IMR-90 (cell line): ENCODE measurements at regions not wholly inside any gene's neighbourhood (a gene's known extent, or its start where the extent isn't known, plus 50 kb on each side); places are given as distances from the start of the nearest gene placed in this dataset.

Experiments used
- ATAC-seq: fragments of 200-7000 bp; cut with Tn5 transposase; 2 replicates; pipeline ENCODE4 v1.9.1; 2020; ENCODE audit warnings: low read depth, mild to moderate bottlenecking, moderate library complexity
- BruUV-seq: library from RNA; stranded (reverse); fragments of 400-500 nt; replicated peaks from 2 replicates; lab custom pipeline; 2021; lab: Mats Ljungman, UMichigan
- CTCF ChIA-PET: fragments of 300-600 bp; formaldehyde crosslinking; extraction: SDS; loops from one replicate; lab custom pipeline; 2021; ENCODE audit warnings: antibody characterized with exemption; lab: Yijun Ruan, JAX
- POLR2A ChIA-PET: fragments of 300-600 bp; sonication (Branson Sonifier 250); formaldehyde crosslinking; loops from one replicate; lab custom pipeline; 2022; ENCODE audit warnings: antibody characterized with exemption; ENCODE audit not compliant: unreplicated experiment; lab: Charles Lee
- DNase-seq: peaks from one replicate; pipeline ENCODE4 v3.0.0; 2013
- H2AFZ ChIP-seq: replicated peaks from 2 replicates; pipeline ENCODE3; 2013; ENCODE audit warnings: low read length, mild to moderate bottlenecking; ENCODE audit not compliant: poor library complexity
- H2AK5ac ChIP-seq: 2 replicates; pipeline ENCODE4 v1.6.1; 2013; ENCODE audit warnings: low read depth, low read length, inconsistent platforms
- H2AK9ac ChIP-seq: replicated peaks from 2 replicates; pipeline ENCODE3; 2013; ENCODE audit warnings: mild to moderate bottlenecking, low read depth, low read length, moderate library complexity; ENCODE audit not compliant: poor library complexity
- H2BK120ac ChIP-seq: 2 replicates; pipeline ENCODE4 v1.6.1; 2013; ENCODE audit warnings: low read depth, low read length, inconsistent platforms
- H2BK15ac ChIP-seq: 3 replicates; pipeline ENCODE4 v1.6.1; 2013; ENCODE audit warnings: low read depth, low read length, inconsistent platforms
- H2BK20ac ChIP-seq: 2 replicates; pipeline ENCODE4 v1.6.1; 2013; ENCODE audit warnings: low read depth, mild to moderate bottlenecking, inconsistent platforms, low read length, moderate library complexity
- H2BK5ac ChIP-seq: 2 replicates; pipeline ENCODE4 v1.6.1; 2013; ENCODE audit warnings: mild to moderate bottlenecking, low read depth, low read length, inconsistent platforms; ENCODE audit not compliant: poor library complexity, severe bottlenecking
- H3K14ac ChIP-seq: replicated peaks from 2 replicates; pipeline ENCODE4 v1.6.1; 2013; ENCODE audit warnings: low read depth, low read length, inconsistent platforms
- H3K18ac ChIP-seq: 2 replicates; pipeline ENCODE4 v1.6.1; 2013; ENCODE audit warnings: low read depth, low read length, control low read depth
- H3K23ac ChIP-seq: 2 replicates; pipeline ENCODE4 v1.6.1; 2013; ENCODE audit warnings: low read depth, low read length, inconsistent platforms
- H3K27ac ChIP-seq: 2 replicates; pipeline ENCODE4 v1.5.1; 2013; ENCODE audit warnings: mild to moderate bottlenecking, control low read depth, low read length; ENCODE audit not compliant: insufficient read depth
- H3K27me3 ChIP-seq: 2 replicates; pipeline ENCODE4 v1.6.1; 2013; ENCODE audit warnings: low read length; ENCODE audit not compliant: control insufficient read depth, insufficient read depth
- H3K36me3 ChIP-seq: 2 replicates; pipeline ENCODE4 v1.6.1; 2013; ENCODE audit warnings: low read length, mixed read lengths; ENCODE audit not compliant: control insufficient read depth, insufficient read depth
- H3K4ac ChIP-seq: 2 replicates; pipeline ENCODE4 v1.6.1; 2013; ENCODE audit warnings: low read depth, low read length, inconsistent platforms
- H3K4me1 ChIP-seq: 2 replicates; pipeline ENCODE4 v1.6.1; 2013; ENCODE audit warnings: low read length, mixed read lengths; ENCODE audit not compliant: control insufficient read depth, insufficient read depth
- H3K4me2 ChIP-seq: 2 replicates; pipeline ENCODE4 v1.6.1; 2013; ENCODE audit warnings: low read depth, mild to moderate bottlenecking, control low read depth, low read length, moderate library complexity
- H3K4me3 ChIP-seq: 2 replicates; pipeline ENCODE4 v1.5.1; 2013; ENCODE audit warnings: low read depth, mild to moderate bottlenecking, control low read depth, low read length, moderate library complexity; ENCODE audit not compliant: insufficient read depth
- H3K56ac ChIP-seq: 2 replicates; pipeline ENCODE4 v1.6.1; 2013; ENCODE audit warnings: low read length, inconsistent platforms; ENCODE audit not compliant: insufficient read depth; ENCODE audit errors: extremely low read depth
- H3K79me1 ChIP-seq, 2 experiments: 2 replicates each; pipeline ENCODE4 v1.6.1; 2013; ENCODE audit warnings: low read length in 2 of 2, inconsistent platforms in 1 of 2, low read depth in 1 of 2
- H3K9ac ChIP-seq: 2 replicates; pipeline ENCODE4 v1.6.1; 2013; ENCODE audit warnings: low read depth, low read length, control low read depth
- H3K9me1 ChIP-seq: 2 replicates; pipeline ENCODE4 v1.6.1; 2013; ENCODE audit warnings: low read length, inconsistent platforms; ENCODE audit not compliant: insufficient read depth
- H3K9me3 ChIP-seq: 2 replicates; pipeline ENCODE4 v1.6.1; 2013; ENCODE audit warnings: low read length; ENCODE audit not compliant: control insufficient read depth, insufficient read depth
- H4K20me1 ChIP-seq: 2 replicates; pipeline ENCODE4 v1.6.1; 2013; ENCODE audit warnings: low read length, inconsistent platforms; ENCODE audit not compliant: insufficient read depth
- H4K5ac ChIP-seq: 2 replicates; pipeline ENCODE4 v1.6.1; 2013; ENCODE audit warnings: mild to moderate bottlenecking, low read depth, low read length, control low read depth
- H4K8ac ChIP-seq, 2 experiments: 2 replicates each; pipeline ENCODE4 v1.6.1; 2013; ENCODE audit warnings: low read depth in 2 of 2, low read length in 2 of 2, control low read depth in 1 of 2, inconsistent platforms in 1 of 2
- H4K91ac ChIP-seq: 2 replicates; pipeline ENCODE4 v1.6.1; 2013; ENCODE audit warnings: low read depth, low read length, inconsistent platforms; ENCODE audit not compliant: insufficient read depth
- BHLHE40 ChIP-seq: fragments of 150-350 bp; IDR thresholded peaks from 2 replicates; pipeline ENCODE4 v1.6.1; 2016; ENCODE audit warnings: mild to moderate bottlenecking, low read depth, low read length
- CEBPB ChIP-seq: IDR thresholded peaks from 2 replicates; pipeline ENCODE4 v1.6.1; 2012; ENCODE audit warnings: low read depth, low read length, improper control_type of control experiment
- CHD1 ChIP-seq: IDR thresholded peaks from 2 replicates; pipeline ENCODE4 v1.6.1; 2012; ENCODE audit warnings: low read depth, low read length, improper control_type of control experiment
- CTCF ChIP-seq: conservative IDR thresholded peaks from 2 replicates; pipeline ENCODE4 v1.5.1; 2012; ENCODE audit warnings: mild to moderate bottlenecking, low read depth, low read length, improper control_type of control experiment
- ELK1 ChIP-seq: fragments of 150-350 bp; IDR thresholded peaks from 2 replicates; pipeline ENCODE4 v1.6.1; 2016; ENCODE audit warnings: low read depth, mild to moderate bottlenecking, low read length, moderate library complexity, borderline replicate concordance
- FOS ChIP-seq: fragments of 150-350 bp; IDR thresholded peaks from 2 replicates; pipeline ENCODE4 v1.6.1; 2016; ENCODE audit warnings: low read depth, low read length
- MAFK ChIP-seq: IDR thresholded peaks from 2 replicates; pipeline ENCODE4 v1.6.1; 2012; ENCODE audit warnings: low read depth, low read length, improper control_type of control experiment
- NFE2L2 ChIP-seq: fragments of 150-350 bp; IDR thresholded peaks from 2 replicates; pipeline ENCODE4 v1.6.1; 2016; ENCODE audit warnings: low read depth, mild to moderate bottlenecking, low read length
- RAD21 ChIP-seq: IDR thresholded peaks from 2 replicates; pipeline ENCODE4 v1.6.1; 2012; ENCODE audit warnings: low read length, improper control_type of control experiment
- RCOR1 ChIP-seq: IDR thresholded peaks from 2 replicates; pipeline ENCODE4 v1.6.1; 2012; ENCODE audit warnings: mild to moderate bottlenecking, low read length, improper control_type of control experiment; ENCODE audit not compliant: insufficient replicate concordance
- RFX5 ChIP-seq: IDR thresholded peaks from 2 replicates; pipeline ENCODE4 v1.8.0; 2012; ENCODE audit warnings: low read depth, mild to moderate bottlenecking, low read length, moderate library complexity
- SMC3 ChIP-seq: fragments of 150-350 bp; IDR thresholded peaks from 2 replicates; pipeline ENCODE4 v1.6.1; 2016; ENCODE audit warnings: low read depth, mild to moderate bottlenecking, antibody characterized with exemption, low read length, moderate library complexity
- USF2 ChIP-seq: fragments of 150-350 bp; IDR thresholded peaks from 2 replicates; pipeline ENCODE4 v1.6.1; 2017; ENCODE audit warnings: mild to moderate bottlenecking, antibody characterized with exemption, low read length, low read depth
- WGBS, 2 experiments: methylation state at CpG; one replicate each; pipeline versions ENCODE4 v1.1.5 to v1.1.7; 2013; ENCODE audit warnings: missing lambda C conversion rate in 2 of 2; ENCODE audit not compliant: insufficient read length in 1 of 2; ENCODE audit errors: extremely low coverage in 2 of 2; 5-methylcytosine and 5-hydroxymethylcytosine counted together
- dilution Hi-C: fragments of 300-500 bp; cut with HindIII; formaldehyde crosslinking; loops from one replicate; pipeline ENCODE4 v1.14.3; 2018; ENCODE audit warnings: low sequenced_read_pairs; ENCODE audit not compliant: unreplicated experiment
- in situ Hi-C: fragments of 300-500 bp; cut with MboI; formaldehyde crosslinking; loops from 3 replicates; pipeline ENCODE4 v1.14.3; 2019; ENCODE audit warnings: low sequenced_read_pairs, inconsistent platforms, mixed read lengths
- intact Hi-C: fragments of 100-400 bp; cut with micrococcal nuclease; formaldehyde crosslinking; loops from 2 replicates; pipeline ENCODE4 v1.10.0; 2022

- no peak overlapping the region; the same call in 1 of the 2 replicates for H3K27ac ChIP-seq
- H3K4me2 ChIP-seq, result peak overlapping the region; percentile 38
- peak overlapping the region; percentile 4 for H2BK5ac ChIP-seq
- peaks cover 15% of the 10 kb centered on the region for H3K4me1 ChIP-seq
- peak; percentile 92 for DNase-seq
- peak overlapping the region; percentile 36; the same call in 1 of the 2 replicates for H2BK120ac ChIP-seq
- peak overlapping the region in 1 of 2 experiments; percentile 27; a peak in 1 of 4 replicates for H4K8ac ChIP-seq
- POLR2A ChIA-PET, result no interaction called here
- H3K4ac ChIP-seq, result peak overlapping the region; percentile 29; the same call in 1 of the 2 replicates
- H2BK15ac ChIP-seq, result no peak overlapping the region
- BruUV-seq, result no TSS peak
- H4K20me1 ChIP-seq, result no peaks in the 10 kb centered on the region
- CTCF ChIA-PET, result interaction anchor here (0.6 to 0.7 kb wide), 2 partner anchors 319 to 649 kb away, joined by 3 to 5 read pairs; no protein-coding TSS in a partner anchor
- peak overlapping the region; percentile 53; the same call in 1 of the 2 replicates for H2BK20ac ChIP-seq
- H2AFZ ChIP-seq, result peak overlapping the region; percentile 67
- peak overlapping the region; percentile 30; the same call in 1 of the 2 replicates for H3K23ac ChIP-seq
- H3K4me3 ChIP-seq, result no peak overlapping the region
- no peak overlapping the region for H4K5ac ChIP-seq
- H3K9me3 ChIP-seq, result no peaks in the 10 kb centered on the region
- intact Hi-C loops, result no loop called here
- H3K56ac ChIP-seq, result no peak overlapping the region
- peak; percentile 95 for ATAC-seq
- no peak overlapping the region for H3K9ac ChIP-seq
- dilution Hi-C loops, result no loop called here
- H3K14ac ChIP-seq, result peak overlapping the region; percentile 44; the same call in 1 of the 2 replicates
- no peak overlapping the region for H4K91ac ChIP-seq
- no peaks in the 10 kb centered on the region for H3K36me3 ChIP-seq
- in situ Hi-C loops, result no loop called here
- peaks cover 6% of the 10 kb centered on the region for H3K9me1 ChIP-seq
- no peaks in the 10 kb centered on the region for H3K79me1 ChIP-seq
- no CpG with 5 or more reads among the region's 13 CpGs for WGBS, 2 experiments
- H2AK9ac ChIP-seq, result no peak overlapping the region
- H2AK5ac ChIP-seq, result no peak overlapping the region
- H3K18ac ChIP-seq, result no peak overlapping the region; the same call in 1 of the 2 replicates
- H3K27me3 ChIP-seq, result no peaks in the 10 kb centered on the region
- TF ChIP-seq MAFK (no peak), ELK1 (no peak), RCOR1 (no peak), BHLHE40 (peak; percentile 62; the same call in 1 of the 2 replicates), CHD1 (no peak), NFE2L2 (no peak), RAD21 (no peak), CEBPB (peak; percentile 39; the same call in 1 of the 2 replicates), FOS (peak; percentile 52; the same call in 1 of the 2 replicates), USF2 (no peak), RFX5 (no peak), SMC3 (no peak), CTCF (no peak)
These were observed 264.3 kb downstream of the FOXO1 start for GRCh38 chr13:40401911-40402776.
